Spleen (tissue), 7 donors: ENCODE measurements at regions not wholly inside any gene's neighbourhood (a gene's known extent, or its start where the extent isn't known, plus 50 kb on each side); places are given as distances from the start of the nearest gene placed in this dataset.

Experiments used
- CTCF ChIP-seq, 11 experiments: fragments of 200-600 bp in 7 of 11; fragments of 450-650 bp in 4 of 11; sonication (generic) in 4 of 11; IDR thresholded peaks in 8 of 11; conservative IDR thresholded peaks in 3 of 11; 1 replicate in 7 of 11; 2 replicates in 4 of 11; pipeline versions ENCODE4 v1.4.0 to v1.8.0; 2016 to 2021; ENCODE audit warnings: antibody characterized with exemption in 11 of 11, inconsistent platforms in 4 of 11, mild to moderate bottlenecking in 1 of 11
- POLR2A ChIP-seq, 3 donors: fragments of 450-650 bp; IDR thresholded peaks; one replicate each; pipeline ENCODE4 v1.5.1; 2017; ENCODE audit warnings: antibody characterized with exemption in 3 of 3, mild to moderate bottlenecking in 1 of 3
- POLR2AphosphoS5 ChIP-seq, 3 donors: sonication (generic); formaldehyde crosslinking; IDR thresholded peaks; one replicate each; pipeline ENCODE4 v1.5.1; 2017; ENCODE audit warnings: antibody characterized with exemption in 3 of 3
- donor health status: DM: no; HTN: no; CAD: no; lungs with moderate emphysema.
- donor health status: DM: no; HTN: no; CAD: no.
- donor health status: DM: no; HTN: no; CAD: no.

GRCh38 chr12:59405992-59406391 is 189.8 kb upstream of the SLC16A7 start:
- TF ChIP-seq CTCF (IDR thresholded peaks at IDR 0.05 in 8 of 11, conservative IDR thresholded peaks at IDR 0.05 in 3 of 11): no peak
- no peak for TF ChIP-seq POLR2A (IDR thresholded peaks at IDR 0.05)
- no peak for TF ChIP-seq POLR2AphosphoS5 (IDR thresholded peaks at IDR 0.05)
